OCI-LY7 (cell line): ENCODE measurements at regions not wholly inside any gene's neighbourhood (a gene's known extent, or its start where the extent isn't known, plus 50 kb on each side); places are given as distances from the start of the nearest gene placed in this dataset.

Source experiments
- EZH2phosphoT487 ChIP-seq: fragments of 200-600 bp; sonication (generic); IDR thresholded peaks from 2 replicates; pipeline ENCODE4 v1.6.1; 2018; ENCODE audit warnings: low read depth, borderline replicate concordance, mild to moderate bottlenecking, mixed run types, antibody characterized with exemption, low read length, moderate library complexity, mixed read lengths
- TF ChIP-seq, protein P1 (sequence below): fragments of 200-600 bp; sonication (generic); conservative IDR thresholded peaks from 2 replicates; pipeline ENCODE4 v1.5.1; 2014; ENCODE audit warnings: mild to moderate bottlenecking, antibody characterized with exemption, low read length, moderate library complexity, mixed read lengths

DNA sequence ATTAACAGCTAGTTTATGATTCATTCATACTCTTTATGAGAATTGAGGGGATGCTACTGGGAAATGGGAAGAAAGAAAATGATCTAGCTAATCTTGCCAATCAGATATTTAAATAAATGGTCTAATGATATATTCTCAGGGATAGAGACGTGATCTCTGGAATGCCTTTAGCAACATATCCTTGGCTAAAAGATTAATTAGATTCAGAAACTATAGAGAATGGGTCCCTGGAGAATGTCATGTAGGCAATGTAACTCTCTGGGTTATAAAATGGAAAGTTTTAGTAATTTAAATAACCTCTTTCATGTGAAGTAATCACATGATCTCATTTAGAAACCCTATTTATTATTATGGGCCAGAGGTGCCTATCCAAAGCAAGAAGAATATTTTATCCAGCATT lies 771.0 kb upstream of the CDH2 start:
- no peak for TF ChIP-seq EZH2phosphoT487
- TF ChIP-seq, protein P1, sequence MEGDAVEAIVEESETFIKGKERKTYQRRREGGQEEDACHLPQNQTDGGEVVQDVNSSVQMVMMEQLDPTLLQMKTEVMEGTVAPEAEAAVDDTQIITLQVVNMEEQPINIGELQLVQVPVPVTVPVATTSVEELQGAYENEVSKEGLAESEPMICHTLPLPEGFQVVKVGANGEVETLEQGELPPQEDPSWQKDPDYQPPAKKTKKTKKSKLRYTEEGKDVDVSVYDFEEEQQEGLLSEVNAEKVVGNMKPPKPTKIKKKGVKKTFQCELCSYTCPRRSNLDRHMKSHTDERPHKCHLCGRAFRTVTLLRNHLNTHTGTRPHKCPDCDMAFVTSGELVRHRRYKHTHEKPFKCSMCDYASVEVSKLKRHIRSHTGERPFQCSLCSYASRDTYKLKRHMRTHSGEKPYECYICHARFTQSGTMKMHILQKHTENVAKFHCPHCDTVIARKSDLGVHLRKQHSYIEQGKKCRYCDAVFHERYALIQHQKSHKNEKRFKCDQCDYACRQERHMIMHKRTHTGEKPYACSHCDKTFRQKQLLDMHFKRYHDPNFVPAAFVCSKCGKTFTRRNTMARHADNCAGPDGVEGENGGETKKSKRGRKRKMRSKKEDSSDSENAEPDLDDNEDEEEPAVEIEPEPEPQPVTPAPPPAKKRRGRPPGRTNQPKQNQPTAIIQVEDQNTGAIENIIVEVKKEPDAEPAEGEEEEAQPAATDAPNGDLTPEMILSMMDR, result no peak
